ENCODE measurements at regions not wholly inside any gene's neighbourhood (a gene's known extent, or its start where the extent isn't known, plus 50 kb on each side); places are given as distances from the start of the nearest gene placed in this dataset.

GRCh38 chr11:96595011-96595410, 205.2 kb downstream of the JRKL start:
- no peak for TF ChIP-seq CTCF (conservative IDR thresholded peaks at IDR 0.05; ENCODE audit: low read depth, low read length)
- no peak for DNase-seq (ENCODE audit: low read depth)
- no peak overlapping the region for H3K4me3 ChIP-seq (ENCODE audit: low read depth, low read length)

GRCh38 chr11:96607864-96608558, 218.2 kb downstream of the JRKL start:
- no peak overlapping the region for H3K4me3 ChIP-seq (ENCODE audit: low read depth, low read length)
- DNase-seq (ENCODE audit: low read depth): no peak
- TF ChIP-seq CTCF (conservative IDR thresholded peaks at IDR 0.05; ENCODE audit: low read depth, low read length): no peak

GRCh38 chr11:96614101-96614500, 224.3 kb downstream of the JRKL start:
- no peak for TF ChIP-seq CTCF (conservative IDR thresholded peaks at IDR 0.05; ENCODE audit: low read depth, low read length)
- H3K4me3 ChIP-seq (ENCODE audit: low read depth, low read length): no peak overlapping the region
- no peak for DNase-seq (ENCODE audit: low read depth)

GRCh38 chr11:96614846-96615245, 225.0 kb downstream of the JRKL start:
- TF ChIP-seq CTCF (conservative IDR thresholded peaks at IDR 0.05; ENCODE audit: low read depth, low read length): no peak
- no peak overlapping the region for H3K4me3 ChIP-seq (ENCODE audit: low read depth, low read length)
- no peak for DNase-seq (ENCODE audit: low read depth)

- H3K4me3 ChIP-seq (ENCODE audit: low read depth, low read length): no peak overlapping the region
- no peak for TF ChIP-seq CTCF (conservative IDR thresholded peaks at IDR 0.05; ENCODE audit: low read depth, low read length)
- no peak for DNase-seq (ENCODE audit: low read depth)
These were observed 230.7 kb downstream of the JRKL start for GRCh38 chr11:96620464-96621044.

- DNase-seq (ENCODE audit: low read depth): no peak
- no peak overlapping the region for H3K4me3 ChIP-seq (ENCODE audit: low read depth, low read length)
- no peak for TF ChIP-seq CTCF (conservative IDR thresholded peaks at IDR 0.05; ENCODE audit: low read depth, low read length)
These were observed 231.3 kb downstream of the JRKL start for GRCh38 chr11:96621161-96621560.
